ENCODE measurements at regions not wholly inside any gene's neighbourhood (a gene's known extent, or its start where the extent isn't known, plus 50 kb on each side); places are given as distances from the start of the nearest gene placed in this dataset.

- Histone ChIP-seq H3K4me3 (ENCODE audit: low read length) (no peak overlapping the region), H3K36me3 (ENCODE audit: insufficient read depth, low read length) (no peaks in the 10 kb centered on the region), H3K4me1 (ENCODE audit: insufficient read depth, low read length) (peaks cover 21% of the 10 kb centered on the region), H3K27ac (ENCODE audit: low read depth, low read length) (no peak overlapping the region), H3K27me3 (ENCODE audit: insufficient read depth, low read length) (no peaks in the 10 kb centered on the region), H3K9me3 (ENCODE audit: insufficient read depth, low read depth, low read length) (no peaks in the 10 kb centered on the region), H3K9ac (ENCODE audit: low read depth, low read length) (no peak overlapping the region)
- WGBS: 96% methylated on average over 7 of the region's 7 CpGs
Measured at GRCh38 chr15:59931646-59932261, 72.4 kb upstream of the FOXB1 start.

GRCh38 chr15:59924812-59925522 is 79.1 kb upstream of the FOXB1 start:
- Histone ChIP-seq H3K27me3 (ENCODE audit: insufficient read depth, low read length) (no peaks in the 10 kb centered on the region), H3K36me3 (ENCODE audit: insufficient read depth, low read length) (no peaks in the 10 kb centered on the region), H3K4me3 (ENCODE audit: low read length) (no peak overlapping the region), H3K4me1 (ENCODE audit: insufficient read depth, low read length) (peaks cover 2% of the 10 kb centered on the region; the same call in 1 of the 2 replicates), H3K9ac (ENCODE audit: low read depth, low read length) (no peak overlapping the region), H3K9me3 (ENCODE audit: insufficient read depth, low read depth, low read length) (no peaks in the 10 kb centered on the region), H3K27ac (ENCODE audit: low read depth, low read length) (no peak overlapping the region)
- 81% methylated on average over 7 of the region's 8 CpGs for WGBS

- Histone ChIP-seq H3K9me3 (ENCODE audit: insufficient read depth, low read depth, low read length) (no peaks in the 10 kb centered on the region), H3K27ac (ENCODE audit: low read depth, low read length) (no peak overlapping the region), H3K27me3 (ENCODE audit: insufficient read depth, low read length) (no peaks in the 10 kb centered on the region), H3K36me3 (ENCODE audit: insufficient read depth, low read length) (no peaks in the 10 kb centered on the region), H3K4me3 (ENCODE audit: low read length) (no peak overlapping the region), H3K4me1 (ENCODE audit: insufficient read depth, low read length) (peaks cover 6% of the 10 kb centered on the region; the same call in 1 of the 2 replicates), H3K9ac (ENCODE audit: low read depth, low read length) (no peak overlapping the region)
- 83% methylated on average over 6 of the region's 6 CpGs for WGBS
Measured at GRCh38 chr15:59924096-59924495, 80.0 kb upstream of the FOXB1 start.

- H3K27ac ChIP-seq (ENCODE audit: low read depth, low read length): no peak overlapping the region
- no peak overlapping the region for H3K9ac ChIP-seq (ENCODE audit: low read depth, low read length)
- no peaks in the 10 kb centered on the region for H3K9me3 ChIP-seq (ENCODE audit: insufficient read depth, low read depth, low read length)
- no peaks in the 10 kb centered on the region for H3K36me3 ChIP-seq (ENCODE audit: insufficient read depth, low read length)
- H3K4me1 ChIP-seq (ENCODE audit: insufficient read depth, low read length): peaks cover 6% of the 10 kb centered on the region
- no peak overlapping the region for H3K4me3 ChIP-seq (ENCODE audit: low read length)
- no peaks in the 10 kb centered on the region for H3K27me3 ChIP-seq (ENCODE audit: insufficient read depth, low read length)
- WGBS: 95% methylated on average over 4 of the region's 4 CpGs
Measured at GRCh38 chr15:59923508-59923907, 80.6 kb upstream of the FOXB1 start.

GRCh38 chr15:59918994-59919951 is 84.8 kb upstream of the FOXB1 start:
- 90% methylated on average over 11 of the region's 11 CpGs for WGBS
- Histone ChIP-seq H3K36me3 (ENCODE audit: insufficient read depth, low read length) (no peaks in the 10 kb centered on the region), H3K9me3 (ENCODE audit: insufficient read depth, low read depth, low read length) (no peaks in the 10 kb centered on the region), H3K27me3 (ENCODE audit: insufficient read depth, low read length) (no peaks in the 10 kb centered on the region), H3K27ac (ENCODE audit: low read depth, low read length) (no peak overlapping the region), H3K9ac (ENCODE audit: low read depth, low read length) (no peak overlapping the region), H3K4me3 (ENCODE audit: low read length) (no peak overlapping the region), H3K4me1 (ENCODE audit: insufficient read depth, low read length) (peaks cover 14% of the 10 kb centered on the region)

GRCh38 chr15:59917504-59918157 is 86.5 kb upstream of the FOXB1 start:
- H3K9me3 ChIP-seq (ENCODE audit: insufficient read depth, low read depth, low read length): no peaks in the 10 kb centered on the region
- H3K27me3 ChIP-seq (ENCODE audit: insufficient read depth, low read length): no peaks in the 10 kb centered on the region
- WGBS: 40% methylated on average over 10 of the region's 10 CpGs
- no peak overlapping the region for H3K4me3 ChIP-seq (ENCODE audit: low read length)
- peaks cover 14% of the 10 kb centered on the region for H3K4me1 ChIP-seq (ENCODE audit: insufficient read depth, low read length)
- no peak overlapping the region for H3K9ac ChIP-seq (ENCODE audit: low read depth, low read length)
- H3K27ac ChIP-seq (ENCODE audit: low read depth, low read length): no peak overlapping the region
- no peaks in the 10 kb centered on the region for H3K36me3 ChIP-seq (ENCODE audit: insufficient read depth, low read length)

GRCh38 chr15:59906046-59906445 is 98.1 kb upstream of the FOXB1 start:
- WGBS: no CpG with 5 or more reads among the region's 1 CpG
- H3K9me3 ChIP-seq (ENCODE audit: insufficient read depth, low read depth, low read length): no peaks in the 10 kb centered on the region
- H3K4me3 ChIP-seq (ENCODE audit: low read length): no peak overlapping the region
- H3K4me1 ChIP-seq (ENCODE audit: insufficient read depth, low read length): peaks cover 22% of the 10 kb centered on the region
- no peaks in the 10 kb centered on the region for H3K27me3 ChIP-seq (ENCODE audit: insufficient read depth, low read length)
- no peaks in the 10 kb centered on the region for H3K36me3 ChIP-seq (ENCODE audit: insufficient read depth, low read length)
- H3K9ac ChIP-seq (ENCODE audit: low read depth, low read length): no peak overlapping the region
- H3K27ac ChIP-seq (ENCODE audit: low read depth, low read length): no peak overlapping the region

- Histone ChIP-seq H3K9me3 (ENCODE audit: insufficient read depth, low read depth, low read length) (no peaks in the 10 kb centered on the region), H3K27ac (ENCODE audit: low read depth, low read length) (no peak overlapping the region), H3K27me3 (ENCODE audit: insufficient read depth, low read length) (no peaks in the 10 kb centered on the region), H3K4me3 (ENCODE audit: low read length) (no peak overlapping the region), H3K36me3 (ENCODE audit: insufficient read depth, low read length) (no peaks in the 10 kb centered on the region), H3K9ac (ENCODE audit: low read depth, low read length) (no peak overlapping the region), H3K4me1 (ENCODE audit: insufficient read depth, low read length) (peaks cover 22% of the 10 kb centered on the region)
- WGBS: 18% methylated on average over 3 of the region's 4 CpGs
Measured at GRCh38 chr15:59905176-59905575, 98.9 kb upstream of the FOXB1 start.

GRCh38 chr15:59904450-59905135 is 99.5 kb upstream of the FOXB1 start:
- Histone ChIP-seq H3K9me3 (ENCODE audit: insufficient read depth, low read depth, low read length) (no peaks in the 10 kb centered on the region), H3K36me3 (ENCODE audit: insufficient read depth, low read length) (no peaks in the 10 kb centered on the region), H3K4me1 (ENCODE audit: insufficient read depth, low read length) (peaks cover 17% of the 10 kb centered on the region), H3K9ac (ENCODE audit: low read depth, low read length) (no peak overlapping the region), H3K27me3 (ENCODE audit: insufficient read depth, low read length) (no peaks in the 10 kb centered on the region), H3K4me3 (ENCODE audit: low read length) (no peak overlapping the region), H3K27ac (ENCODE audit: low read depth, low read length) (no peak overlapping the region)
- WGBS: 54% methylated on average over 17 of the region's 17 CpGs

GRCh38 chr15:59896663-59897074 is 107.4 kb upstream of the FOXB1 start:
- H3K9me3 ChIP-seq (ENCODE audit: insufficient read depth, low read depth, low read length): no peaks in the 10 kb centered on the region
- 83% methylated on average over 5 of the region's 5 CpGs for WGBS
- peaks cover 3% of the 10 kb centered on the region; the same call in 1 of the 2 replicates for H3K4me1 ChIP-seq (ENCODE audit: insufficient read depth, low read length)
- no peaks in the 10 kb centered on the region for H3K36me3 ChIP-seq (ENCODE audit: insufficient read depth, low read length)
- no peak overlapping the region for H3K9ac ChIP-seq (ENCODE audit: low read depth, low read length)
- H3K4me3 ChIP-seq (ENCODE audit: low read length): no peak overlapping the region
- H3K27me3 ChIP-seq (ENCODE audit: insufficient read depth, low read length): no peaks in the 10 kb centered on the region
- H3K27ac ChIP-seq (ENCODE audit: low read depth, low read length): no peak overlapping the region

All from HUES64 (cell line).